K562 (cell line): ENCODE measurements at regions not wholly inside any gene's neighbourhood (a gene's known extent, or its start where the extent isn't known, plus 50 kb on each side); places are given as distances from the start of the nearest gene placed in this dataset.

Experiments
- ATAC-seq: fragments of 200-7000 bp; cut with Tn5 transposase; 3 replicates; pipeline ENCODE4 v1.9.1; 2020; ENCODE audit warnings: moderate library complexity
- BruUV-seq: library from RNA; stranded (reverse); fragments of 400-500 nt; replicated peaks from 2 replicates; lab custom pipeline; 2021; lab: Mats Ljungman, UMichigan
- CTCF ChIA-PET: fragments of 300-600 bp; formaldehyde crosslinking; extraction: SDS; loops from one replicate; lab custom pipeline; 2021; ENCODE audit warnings: low intra/inter-chr PET ratio; lab: Yijun Ruan, JAX
- POLR2A ChIA-PET: fragments of 300-600, 350-650 bp; sonication (Branson Sonifier 250); formaldehyde crosslinking; extraction: SDS; loops from one replicate; lab custom pipeline; 2021; ENCODE audit warnings: antibody characterized with exemption, inconsistent platforms; lab: Yijun Ruan, JAX
- DNase-seq, 4 experiments: peaks; one replicate each; pipeline versions ENCODE4 v3.0.0 to v3.0.0-alpha.2; 2011 to 2018; ENCODE audit warnings: low spot score in 3 of 4, mixed read lengths in 3 of 4; ENCODE audit errors: extremely low read depth in 1 of 4
- FAIRE-seq: peaks from 2 replicates; lab custom pipeline; 2011; peaks lifted over from hg19 to GRCh38; lab: Jason Lieb, UNC
- H2AFZ ChIP-seq: 2 replicates; pipeline ENCODE4 v1.6.0; 2011; ENCODE audit warnings: low read depth, low read length, control low read depth, inconsistent platforms
- H3K27ac ChIP-seq: fragments of 200-600 bp; 3 replicates; pipeline ENCODE4 v1.8.0; 2011; ENCODE audit warnings: low read depth, mild to moderate bottlenecking, control low read depth, inconsistent platforms, low read length, moderate library complexity, mixed read lengths; ENCODE audit errors: extremely low read depth
- H3K27me3 ChIP-seq, 2 experiments: fragments of 300-600 bp in 1 of 2; 2 replicates in 1 of 2; 3 replicates in 1 of 2; pipeline versions ENCODE4 v1.6.0 to v1.8.0; 2011; ENCODE audit warnings: inconsistent platforms in 2 of 2, low read length in 2 of 2, mild to moderate bottlenecking in 1 of 2, mixed read lengths in 1 of 2, moderate library complexity in 1 of 2; ENCODE audit not compliant: control insufficient read depth in 2 of 2, insufficient read depth in 2 of 2
- H3K36me3 ChIP-seq: fragments of 300-600 bp; 3 replicates; pipeline ENCODE4 v1.8.0; 2011; ENCODE audit warnings: mild to moderate bottlenecking, low read length, inconsistent platforms; ENCODE audit not compliant: control insufficient read depth, insufficient read depth
- H3K4me1 ChIP-seq, 2 experiments: fragments of 200-600 bp in 1 of 2; replicated peaks in 1 of 2; 2 replicates in 1 of 2; 3 replicates in 1 of 2; pipeline versions ENCODE4 v1.5.1 to v1.8.0; 2011; ENCODE audit warnings: inconsistent platforms in 2 of 2, low read length in 2 of 2, mild to moderate bottlenecking in 1 of 2, mixed read lengths in 1 of 2, moderate library complexity in 1 of 2; ENCODE audit not compliant: control insufficient read depth in 2 of 2, insufficient read depth in 2 of 2
- H3K4me2 ChIP-seq: 2 replicates; pipeline ENCODE4 v1.6.1; 2011; ENCODE audit warnings: low read length, control low read depth, inconsistent platforms, mixed read lengths; ENCODE audit not compliant: insufficient read depth
- H3K4me3 ChIP-seq: fragments of 200-600 bp; sonication (generic), shearing (Covaris generic); 2 replicates; pipeline ENCODE4 v1.5.1; 2016; ENCODE audit warnings: control low read depth, inconsistent platforms
- H3K79me2 ChIP-seq: fragments of 200-600 bp; 3 replicates; pipeline ENCODE4 v1.8.0; 2011; ENCODE audit warnings: low read length, inconsistent platforms; ENCODE audit not compliant: control insufficient read depth, insufficient read depth
- H3K9ac ChIP-seq, 2 experiments: 2 replicates each; pipeline versions ENCODE4 v1.6.0 to v1.6.1; 2011; ENCODE audit warnings: low read depth in 2 of 2, low read length in 2 of 2, control low read depth in 1 of 2, inconsistent platforms in 1 of 2, mild to moderate bottlenecking in 1 of 2, mixed read lengths in 1 of 2; ENCODE audit not compliant: insufficient read depth in 1 of 2
- H3K9me1 ChIP-seq: one replicate; pipeline ENCODE4 v1.6.0; 2011; ENCODE audit warnings: inconsistent platforms, mild to moderate bottlenecking, low read length, moderate library complexity; ENCODE audit not compliant: control insufficient read depth, insufficient read depth
- H3K9me3 ChIP-seq: replicated peaks from 2 replicates; pipeline ENCODE4 v1.5.1; 2011; ENCODE audit warnings: low read depth, low read length, inconsistent platforms; ENCODE audit not compliant: control insufficient read depth, insufficient read depth
- H4K20me1 ChIP-seq: replicated peaks from 2 replicates; pipeline ENCODE4 v1.6.1; 2011; ENCODE audit warnings: low read length, inconsistent platforms, mixed read lengths; ENCODE audit not compliant: control insufficient read depth, insufficient read depth
- BRF1 ChIP-seq: IDR thresholded peaks from 3 replicates; pipeline ENCODE4 v1.6.1; 2011; ENCODE audit warnings: borderline replicate concordance, mild to moderate bottlenecking; ENCODE audit not compliant: insufficient read length; ENCODE audit errors: extremely low read depth
- CTBP1 ChIP-seq: fragments of 450-650 bp; IDR thresholded peaks from 2 replicates; pipeline ENCODE4 v1.6.1; 2016; ENCODE audit warnings: borderline replicate concordance
- FOXK2 ChIP-seq, 2 experiments: fragments of 450-650 bp; IDR thresholded peaks in 1 of 2; conservative IDR thresholded peaks in 1 of 2; 2 replicates each; pipeline ENCODE4 v1.6.1; 2016; ENCODE audit warnings: low read depth in 2 of 2, mild to moderate bottlenecking in 1 of 2
- HDGF ChIP-seq: fragments of 450-650 bp; IDR thresholded peaks from 2 replicates; pipeline ENCODE4 v1.6.1; 2016
- HOMEZ ChIP-seq: fragments of 250-450 bp; sonication (Bioruptor Pico); IDR thresholded peaks from 2 replicates; pipeline ENCODE4 v1.4.0; 2020; ENCODE audit warnings: mild to moderate bottlenecking, moderate library complexity
- ILF3 ChIP-seq: fragments of 450-650 bp; IDR thresholded peaks from 2 replicates; pipeline ENCODE4 v1.6.1; 2018; ENCODE audit warnings: antibody characterized with exemption, mild to moderate bottlenecking, moderate library complexity, borderline replicate concordance
- KAT7 ChIP-seq: sonication (generic); formaldehyde crosslinking; IDR thresholded peaks from 2 replicates; pipeline ENCODE4 v1.8.0; 2022; ENCODE audit warnings: missing genetic modification reagents, mild to moderate bottlenecking, borderline replicate concordance
- MBD2 ChIP-seq: sonication (generic); IDR thresholded peaks from 2 replicates; pipeline ENCODE4 v1.6.1; 2016; ENCODE audit warnings: low read depth, borderline replicate concordance
- MTA3 ChIP-seq: fragments of 450-650 bp; formaldehyde crosslinking; IDR thresholded peaks from 2 replicates; pipeline ENCODE4 v1.6.1; 2017; ENCODE audit warnings: mild to moderate bottlenecking, borderline replicate concordance
- RBBP5 ChIP-seq: fragments of 200-600 bp; sonication (generic); IDR thresholded peaks from 2 replicates; pipeline ENCODE4 v1.6.1; 2012; ENCODE audit warnings: borderline replicate concordance, mild to moderate bottlenecking, low read length, control low read depth, inconsistent platforms; ENCODE audit not compliant: insufficient read depth, poor library complexity, severe bottlenecking
- ZBTB11 ChIP-seq, 3 experiments: fragments of 200-800 bp in 1 of 3; fragments of 250-450 bp in 1 of 3; fragments of 450-650 bp in 1 of 3; sonication (Bioruptor Pico) in 1 of 3; sonication (Bioruptor generic) in 1 of 3; formaldehyde crosslinking in 1 of 3; IDR thresholded peaks; 2 replicates each; pipeline versions ENCODE4 v1.6.1 to v1.8.0; 2016 to 2022; ENCODE audit warnings: mild to moderate bottlenecking in 2 of 3, missing genetic modification characterization in 2 of 3, missing compliant biosample characterization in 1 of 3, moderate library complexity in 1 of 3
- WGBS: fragments of 100-300 bp; shearing (Covaris generic); methylation state at CpG from one replicate; pipeline ENCODE4 v1.1.6; 2016; ENCODE audit warnings: low coverage, mixed read lengths; ENCODE audit not compliant: insufficient coverage; ENCODE audit errors: missing lambda C conversion rate; 5-methylcytosine and 5-hydroxymethylcytosine counted together
- in situ Hi-C: fragments of 300-500 bp; cut with MboI; formaldehyde crosslinking; loops from 4 replicates; pipeline ENCODE4 v1.15.0; 2018; ENCODE audit warnings: inconsistent platforms, mixed read lengths
- intact Hi-C: fragments of 100-400 bp; cut with micrococcal nuclease; formaldehyde crosslinking; loops from 2 replicates; pipeline ENCODE4 v1.14.2; 2022
- TF ChIP-seq, protein P1 (sequence below): fragments of 450-650 bp; formaldehyde crosslinking; IDR thresholded peaks from 2 replicates; pipeline ENCODE4 v1.4.0; 2022; ENCODE audit warnings: missing genetic modification characterization
- TF ChIP-seq, protein P2 (sequence below): fragments of 450-650 bp; IDR thresholded peaks from 2 replicates; pipeline ENCODE4 v1.6.1; 2018; ENCODE audit warnings: mild to moderate bottlenecking, low read depth; ENCODE audit not compliant: partially characterized antibody

DNA sequence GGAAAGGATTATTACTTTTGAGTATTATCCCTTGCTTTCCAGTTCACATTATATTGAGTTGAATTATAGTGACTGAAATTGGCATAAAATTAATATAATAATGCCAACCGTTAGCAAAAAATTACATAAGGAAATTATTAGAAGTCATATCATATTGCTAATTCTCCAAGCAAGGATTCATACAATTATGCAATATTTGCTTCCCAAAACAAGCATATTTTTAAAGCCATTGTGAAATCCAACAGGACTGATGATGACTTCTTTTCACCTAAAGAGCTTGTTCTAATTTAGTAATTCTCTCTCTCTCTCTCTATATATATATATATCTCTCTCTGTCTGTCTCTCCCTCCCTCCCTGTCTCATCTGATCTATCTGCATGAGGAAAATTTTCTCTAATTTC lies 283.5 kb downstream of the DSEL start (continued):
- TF ChIP-seq ZBTB11 (CRISPR knock-in tag; IDR thresholded peaks at IDR 0.05), result no peak
- no peak for TF ChIP-seq MBD2
- TF ChIP-seq CTBP1, result no peak

DNA sequence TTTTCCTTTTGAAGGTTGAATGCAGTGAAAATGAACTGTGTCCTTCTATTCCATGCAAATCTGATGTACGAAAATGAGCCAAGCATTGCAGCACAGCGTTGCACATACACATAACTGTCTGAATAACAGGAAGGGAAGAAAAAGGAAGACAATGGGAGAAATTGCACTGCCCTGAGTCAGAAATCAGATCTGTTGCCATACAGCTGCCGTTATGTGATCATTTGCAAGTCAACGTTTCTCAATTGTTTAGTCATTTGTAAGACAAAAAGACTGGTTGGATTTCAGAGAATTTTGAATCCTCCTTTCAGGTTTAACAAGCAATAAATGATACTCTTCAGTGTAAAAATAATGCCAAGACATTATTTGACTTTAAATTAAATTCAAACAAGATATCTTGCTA lies 284.1 kb downstream of the DSEL start:
- Histone ChIP-seq H3K4me1 (no peaks in the 10 kb centered on the region), H3K27me3 (no peaks in the 10 kb centered on the region), H4K20me1 (no peaks in the 10 kb centered on the region), H3K4me2 (no peak overlapping the region), H3K9ac (no peak overlapping the region), H3K79me2 (no peaks in the 10 kb centered on the region), H3K27ac (no peak overlapping the region), H2AFZ (no peak overlapping the region), H3K4me3 (no peak overlapping the region), H3K9me3 (no peaks in the 10 kb centered on the region), H3K36me3 (no peaks in the 10 kb centered on the region), H3K9me1 (no peaks in the 10 kb centered on the region)
- ChIA-PET CTCF (no interaction called here), POLR2A (no interaction called here)
- intact Hi-C loops (no loop called here), in situ Hi-C loops (no loop called here)
- no TSS peak for BruUV-seq
- DNase-seq, result no peak
- no peak for FAIRE-seq
- ATAC-seq, result no peak
- WGBS, result 3% methylated on average over 4 of the region's 4 CpGs
- TF ChIP-seq ILF3, result no peak
- no peak for TF ChIP-seq HDGF
- TF ChIP-seq, protein P1, sequence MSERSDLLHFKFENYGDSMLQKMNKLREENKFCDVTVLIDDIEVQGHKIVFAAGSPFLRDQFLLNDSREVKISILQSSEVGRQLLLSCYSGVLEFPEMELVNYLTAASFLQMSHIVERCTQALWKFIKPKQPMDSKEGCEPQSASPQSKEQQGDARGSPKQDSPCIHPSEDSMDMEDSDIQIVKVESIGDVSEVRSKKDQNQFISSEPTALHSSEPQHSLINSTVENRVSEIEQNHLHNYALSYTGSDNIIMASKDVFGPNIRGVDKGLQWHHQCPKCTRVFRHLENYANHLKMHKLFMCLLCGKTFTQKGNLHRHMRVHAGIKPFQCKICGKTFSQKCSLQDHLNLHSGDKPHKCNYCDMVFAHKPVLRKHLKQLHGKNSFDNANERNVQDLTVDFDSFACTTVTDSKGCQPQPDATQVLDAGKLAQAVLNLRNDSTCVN, result no peak
- TF ChIP-seq RBBP5, result no peak
- TF ChIP-seq KAT7 (CRISPR knock-in tag), result no peak
- no peak for TF ChIP-seq HOMEZ (CRISPR knock-in tag)
- TF ChIP-seq BRF1, result no peak
- no peak for TF ChIP-seq MTA3
- TF ChIP-seq, protein P2, sequence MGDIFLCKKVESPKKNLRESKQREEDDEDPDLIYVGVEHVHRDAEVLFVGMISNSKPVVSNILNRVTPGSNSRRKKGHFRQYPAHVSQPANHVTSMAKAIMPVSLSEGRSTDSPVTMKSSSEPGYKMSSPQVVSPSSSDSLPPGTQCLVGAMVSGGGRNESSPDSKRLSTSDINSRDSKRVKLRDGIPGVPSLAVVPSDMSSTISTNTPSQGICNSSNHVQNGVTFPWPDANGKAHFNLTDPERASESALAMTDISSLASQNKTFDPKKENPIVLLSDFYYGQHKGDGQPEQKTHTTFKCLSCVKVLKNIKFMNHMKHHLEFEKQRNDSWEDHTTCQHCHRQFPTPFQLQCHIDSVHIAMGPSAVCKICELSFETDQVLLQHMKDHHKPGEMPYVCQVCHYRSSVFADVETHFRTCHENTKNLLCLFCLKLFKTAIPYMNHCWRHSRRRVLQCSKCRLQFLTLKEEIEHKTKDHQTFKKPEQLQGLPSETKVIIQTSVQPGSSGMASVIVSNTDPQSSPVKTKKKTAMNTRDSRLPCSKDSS, result no peak
- TF ChIP-seq FOXK2 (conservative IDR thresholded peaks at IDR 0.05 in 1 of 2, IDR thresholded peaks at IDR 0.05 in 1 of 2; ENCODE audit: low read depth in 2 of 2), result no peak
